ENCODE measurements at regions not wholly inside any gene's neighbourhood (a gene's known extent, or its start where the extent isn't known, plus 50 kb on each side); places are given as distances from the start of the nearest gene placed in this dataset.

- no peaks in the 10 kb centered on the region for H3K36me3 ChIP-seq (ENCODE audit: control insufficient read depth in 2 of 2, extremely low read depth in 1 of 2, insufficient read depth in 1 of 2, low read length in 1 of 2)
- no peaks in the 10 kb centered on the region for H3K27me3 Mint-ChIP-seq
- H3K27me3 ChIP-seq (replicated peaks in 1 of 2; ENCODE audit: control insufficient read depth in 2 of 2, extremely low read depth in 1 of 2, insufficient read depth in 2 of 2, low read length in 1 of 2): no peaks in the 10 kb centered on the region
- no peak for ATAC-seq (replicated peaks in 1 of 4)
- peaks cover 0 to 3% (median 0%) of the 10 kb centered on the region in 3 donors for H3K9me3 Mint-ChIP-seq
- POLR2A ChIA-PET: no interaction called here
- no peaks in the 10 kb centered on the region for H3K4me1 ChIP-seq (ENCODE audit: control insufficient read depth in 1 of 2, extremely low read depth in 1 of 2, insufficient read depth in 2 of 2, low read length in 2 of 2)
- no peaks in the 10 kb centered on the region for H3K4me1 Mint-ChIP-seq
- CTCF ChIA-PET: interaction anchor here in 1 of 2 donors (0.7 kb wide), 1 partner anchor 254 kb away, joined by 6 read pairs; no protein-coding TSS in a partner anchor
- H3K36me3 Mint-ChIP-seq: no peaks in the 10 kb centered on the region
- H3K4me3 Mint-ChIP-seq: no peak overlapping the region
- no peak overlapping the region for H3K27ac ChIP-seq (ENCODE audit: low read length)
- no peak for DNase-seq
- no CpG with 5 or more reads among the region's 2 CpGs for WGBS (ENCODE audit: insufficient coverage)
- no peak overlapping the region for H3K27ac Mint-ChIP-seq
- H3K9me3 ChIP-seq: no peaks in the 10 kb centered on the region
- H3K4me3 ChIP-seq (ENCODE audit: control insufficient read depth in 1 of 2, extremely low read depth in 1 of 2, low read length in 1 of 2): no peak overlapping the region
These were observed 62.9 kb upstream of the NDST3 start for GRCh38 chr4:117971403-117971802.

GRCh38 chr4:117983541-117984365 lies 50.5 kb upstream of the NDST3 start:
- Mint-ChIP-seq H3K4me1 (peaks cover 0 to 8% (median 0%) of the 10 kb centered on the region in 3 donors), H3K27me3 (no peaks in the 10 kb centered on the region), H3K4me3 (no peak overlapping the region), H3K27ac (no peak overlapping the region), H3K36me3 (no peaks in the 10 kb centered on the region), H3K9me3 (no peaks in the 10 kb centered on the region)
- Histone ChIP-seq H3K9me3 (no peaks in the 10 kb centered on the region), H3K27me3 (replicated peaks in 1 of 2; ENCODE audit: control insufficient read depth in 2 of 2, extremely low read depth in 1 of 2, insufficient read depth in 2 of 2, low read length in 1 of 2) (no peaks in the 10 kb centered on the region), H3K4me3 (ENCODE audit: control insufficient read depth in 1 of 2, extremely low read depth in 1 of 2, low read length in 1 of 2) (no peak overlapping the region), H3K27ac (ENCODE audit: low read length) (no peak overlapping the region), H3K4me1 (ENCODE audit: control insufficient read depth in 1 of 2, extremely low read depth in 1 of 2, insufficient read depth in 2 of 2, low read length in 2 of 2) (peaks cover 0 to 19% of the 10 kb centered on the region in 2 experiments), H3K36me3 (ENCODE audit: control insufficient read depth in 2 of 2, extremely low read depth in 1 of 2, insufficient read depth in 1 of 2, low read length in 1 of 2) (no peaks in the 10 kb centered on the region)
- 57% methylated on average over 2 of the region's 5 CpGs for WGBS (ENCODE audit: insufficient coverage)
- no peak for DNase-seq
- ChIA-PET POLR2A (no interaction called here), CTCF (no interaction called here)
- no peak for ATAC-seq (replicated peaks in 1 of 4)

DNA sequence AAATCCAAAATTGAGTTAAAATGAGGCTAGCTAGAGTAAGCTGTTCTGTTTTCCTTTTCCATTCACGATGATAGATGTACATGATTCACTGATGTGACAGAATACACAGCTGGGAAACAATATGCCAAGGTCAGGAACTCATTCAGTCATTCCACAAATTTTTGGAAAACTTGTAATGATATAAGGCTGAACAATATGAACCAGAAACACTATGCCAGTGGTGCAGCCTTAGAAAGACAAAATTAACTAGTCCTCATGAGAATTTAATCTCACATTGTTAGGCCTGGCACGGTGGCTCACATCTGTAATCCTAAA lies 50.0 kb upstream of the NDST3 start:
- no peak overlapping the region for H3K4me3 ChIP-seq (ENCODE audit: control insufficient read depth in 1 of 2, extremely low read depth in 1 of 2, low read length in 1 of 2)
- H3K36me3 ChIP-seq (ENCODE audit: control insufficient read depth in 2 of 2, extremely low read depth in 1 of 2, insufficient read depth in 1 of 2, low read length in 1 of 2): no peaks in the 10 kb centered on the region
- no peak overlapping the region for H3K4me3 Mint-ChIP-seq
- no CpG with 5 or more reads among the region's 2 CpGs for WGBS (ENCODE audit: insufficient coverage)
- no peak for ATAC-seq (replicated peaks in 1 of 4)
- H3K9me3 Mint-ChIP-seq: no peaks in the 10 kb centered on the region
- DNase-seq: no peak
- H3K4me1 Mint-ChIP-seq: peaks cover 0 to 8% (median 0%) of the 10 kb centered on the region in 3 donors
- no peaks in the 10 kb centered on the region for H3K36me3 Mint-ChIP-seq
- CTCF ChIA-PET: no interaction called here
- no peak overlapping the region for H3K27ac ChIP-seq (ENCODE audit: low read length)
- H3K27me3 Mint-ChIP-seq: no peaks in the 10 kb centered on the region
- no peaks in the 10 kb centered on the region for H3K27me3 ChIP-seq (replicated peaks in 1 of 2; ENCODE audit: control insufficient read depth in 2 of 2, extremely low read depth in 1 of 2, insufficient read depth in 2 of 2, low read length in 1 of 2)
- POLR2A ChIA-PET: no interaction called here
- H3K4me1 ChIP-seq (ENCODE audit: control insufficient read depth in 1 of 2, extremely low read depth in 1 of 2, insufficient read depth in 2 of 2, low read length in 2 of 2): peaks cover 0 to 19% of the 10 kb centered on the region in 2 experiments
- no peaks in the 10 kb centered on the region for H3K9me3 ChIP-seq
- no peak overlapping the region for H3K27ac Mint-ChIP-seq

All from T-cell (primary cell).